Dermis microvascular lymphatic vessel endothelial cell (primary cell): ENCODE measurements at regions not wholly inside any gene's neighbourhood (a gene's known extent, or its start where the extent isn't known, plus 50 kb on each side); places are given as distances from the start of the nearest gene placed in this dataset.
"Not testable (repeated sequence)": the region's sequence is repeated elsewhere in the genome, so short reads cannot be mapped to it uniquely, and the experiment has no call there.

Experiments
- DNase-seq, 2 donors: peaks; one replicate each; pipeline versions ENCODE4 v3.0.0 to v3.0.0-alpha.2; 2010; ENCODE audit warnings: low read depth in 2 of 2

DNA sequence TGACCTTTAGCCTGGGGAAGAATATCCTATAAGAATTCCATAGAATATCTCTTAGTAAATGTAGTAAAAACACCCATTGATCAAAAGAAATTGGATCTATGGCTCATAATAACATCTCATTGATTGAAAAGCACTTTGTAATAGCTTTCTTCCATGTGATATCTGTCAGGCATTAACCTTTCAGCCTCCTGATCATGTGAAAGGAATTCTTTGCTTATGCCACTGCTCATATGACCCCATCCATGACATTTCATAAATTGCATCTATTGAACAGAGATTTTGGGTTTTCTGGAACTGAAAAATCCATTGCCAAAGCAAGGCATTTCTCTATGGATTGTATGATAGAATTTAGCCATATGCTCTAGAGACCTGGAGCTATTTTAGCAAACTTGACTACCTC lies 519.3 kb upstream of the PFKP start:
- DNase-seq: no peak

DNA sequence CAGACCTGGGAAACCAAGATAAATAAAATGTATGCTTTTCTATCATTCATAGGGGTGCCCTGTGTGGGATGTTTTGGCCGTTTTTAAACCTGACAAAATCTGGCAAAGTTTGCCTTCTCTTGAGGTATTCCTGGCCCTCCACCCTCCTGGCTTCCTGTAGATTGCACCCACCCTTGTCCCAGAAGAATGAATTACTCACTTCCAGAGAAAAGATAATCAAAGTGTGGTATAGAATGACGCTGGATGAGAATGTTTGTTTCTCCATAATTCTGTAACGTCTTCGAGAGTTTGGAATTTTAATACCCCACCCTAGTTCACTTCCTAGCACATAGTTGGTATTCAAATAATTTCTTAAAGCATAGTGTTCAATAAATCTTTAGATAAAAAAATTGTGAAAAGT lies 519.7 kb upstream of the PFKP start:
- DNase-seq: no peak

DNA sequence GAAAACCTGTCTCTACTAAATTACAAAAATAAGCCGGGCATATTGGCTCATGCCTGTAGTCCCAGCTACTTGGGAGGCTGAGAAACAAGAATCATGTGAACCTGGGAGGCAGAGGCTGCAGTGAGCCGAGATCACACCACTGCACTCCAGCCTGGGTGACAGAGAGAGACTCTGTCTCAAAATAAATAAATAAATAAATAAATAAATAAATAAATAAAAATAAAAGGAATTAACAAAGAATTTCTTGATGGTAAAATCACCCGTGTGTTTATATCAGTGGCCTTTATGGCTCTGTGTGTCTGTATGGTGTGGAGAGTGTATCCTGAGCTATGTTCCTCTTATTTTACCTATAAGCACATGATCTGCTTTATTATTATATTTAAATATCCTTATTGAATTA lies 520.5 kb upstream of the PFKP start:
- DNase-seq: not testable (repeated sequence)

DNA sequence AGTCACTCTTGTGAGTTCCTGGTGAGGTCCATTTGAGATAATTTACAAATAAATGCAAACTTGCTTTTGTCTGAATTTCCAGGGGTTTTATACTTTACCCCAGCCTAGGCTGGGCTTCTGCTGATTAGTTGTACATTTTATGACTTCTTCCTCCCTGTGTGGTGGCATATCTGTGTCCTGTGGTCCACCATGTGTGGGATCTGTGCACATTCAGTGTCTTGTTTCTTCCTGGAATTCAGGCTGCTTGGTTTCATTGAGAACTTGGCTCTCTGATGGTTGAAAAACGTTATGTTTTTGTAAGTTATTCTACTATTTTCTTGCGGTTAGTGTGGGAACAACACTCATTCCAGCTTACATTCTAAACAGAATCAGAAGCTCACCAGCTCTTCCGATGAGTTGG lies 523.4 kb upstream of the PFKP start:
- no peak for DNase-seq

DNA sequence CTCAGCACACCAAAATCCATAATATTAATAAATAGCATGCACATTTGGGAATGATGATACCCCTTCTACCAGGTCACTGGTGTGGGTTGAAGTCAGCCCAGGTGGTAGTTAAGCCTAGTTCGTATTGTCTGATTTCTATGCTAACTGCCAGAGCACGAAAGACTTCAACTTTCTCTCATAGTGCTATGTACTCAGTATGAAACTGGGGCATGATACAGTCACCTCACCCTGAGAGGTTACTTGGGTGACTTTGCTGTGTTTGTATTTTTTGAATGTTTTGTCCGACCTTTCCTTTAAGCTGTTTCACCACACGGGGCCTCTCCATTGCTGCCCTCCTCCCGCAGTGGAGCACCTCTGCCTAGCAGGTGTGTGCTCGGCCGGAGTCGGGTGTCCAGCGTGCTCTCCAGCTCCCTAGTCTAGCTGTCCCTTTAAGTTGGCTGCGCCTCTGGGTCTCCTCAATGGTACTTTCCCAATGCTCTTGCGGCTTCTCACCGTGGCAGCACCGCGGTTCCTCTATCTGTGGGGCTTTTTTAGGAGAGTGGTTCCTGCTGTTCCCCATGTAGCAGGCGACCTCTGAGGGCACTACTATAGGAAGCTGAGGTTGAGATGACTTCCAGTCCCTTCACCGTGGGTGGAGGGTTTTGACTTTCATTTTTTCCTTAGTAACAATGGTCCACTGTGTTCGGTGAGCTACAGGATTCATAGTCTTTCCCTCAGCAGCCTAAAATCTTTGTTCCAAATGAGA lies 524.0 kb upstream of the PFKP start:
- no peak for DNase-seq

DNA sequence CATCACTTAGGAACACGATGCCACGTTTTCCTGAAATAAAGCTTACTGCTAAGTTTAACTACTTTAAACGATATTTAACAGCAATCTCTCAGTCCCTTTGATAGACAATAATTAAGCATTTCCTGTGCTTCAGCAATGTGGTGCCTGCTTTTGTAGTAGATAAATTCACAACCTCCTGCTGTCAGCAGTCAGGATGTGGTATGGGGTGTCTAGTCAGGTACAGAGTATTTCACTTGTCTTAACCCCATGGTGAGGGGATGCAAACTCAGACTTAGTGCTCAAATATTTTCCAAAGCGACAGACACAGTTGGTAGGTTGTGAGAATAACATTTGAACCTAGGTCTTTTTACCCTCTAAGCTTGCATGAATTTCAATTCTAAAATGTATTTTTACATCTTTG lies 526.2 kb upstream of the PFKP start:
- no peak for DNase-seq

DNA sequence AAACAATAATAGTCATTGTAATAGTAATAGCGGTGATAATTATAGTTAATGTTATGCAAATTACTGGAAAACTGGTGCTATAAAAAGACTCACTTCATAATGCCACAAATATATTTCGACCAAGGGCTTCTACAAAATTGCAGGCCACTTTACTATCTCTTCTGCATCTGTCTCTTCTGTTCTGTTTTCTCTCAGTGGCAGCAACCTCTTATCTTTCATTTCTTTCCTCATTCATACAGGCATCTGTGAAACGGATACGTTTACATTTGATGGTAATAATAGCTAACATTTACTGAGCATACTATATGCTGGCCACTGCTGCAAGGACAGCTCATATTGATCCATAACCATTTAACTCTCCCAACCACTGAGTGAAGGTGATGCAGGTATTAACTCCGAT lies 537.4 kb upstream of the PFKP start:
- DNase-seq: no peak

DNA sequence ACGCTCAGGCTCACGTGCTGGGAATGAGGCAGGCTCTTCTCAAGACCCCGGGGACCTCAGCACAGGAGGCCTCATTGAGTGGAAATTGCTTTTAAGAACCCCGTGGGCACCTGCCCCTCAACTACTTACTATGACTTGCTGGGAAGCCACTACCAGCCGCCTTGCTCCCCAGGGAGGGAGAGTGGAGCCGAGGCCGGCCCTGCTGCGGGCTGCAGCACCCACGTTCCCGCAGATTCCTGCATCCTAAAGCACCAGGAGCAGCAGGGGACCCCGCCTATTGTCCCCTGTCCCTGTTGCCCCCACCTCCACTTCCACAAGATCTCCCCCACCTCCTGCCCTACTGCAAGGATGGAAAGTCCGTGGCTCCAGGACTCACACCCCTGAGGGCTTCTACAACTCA lies 541.6 kb upstream of the PFKP start:
- DNase-seq: no peak

DNA sequence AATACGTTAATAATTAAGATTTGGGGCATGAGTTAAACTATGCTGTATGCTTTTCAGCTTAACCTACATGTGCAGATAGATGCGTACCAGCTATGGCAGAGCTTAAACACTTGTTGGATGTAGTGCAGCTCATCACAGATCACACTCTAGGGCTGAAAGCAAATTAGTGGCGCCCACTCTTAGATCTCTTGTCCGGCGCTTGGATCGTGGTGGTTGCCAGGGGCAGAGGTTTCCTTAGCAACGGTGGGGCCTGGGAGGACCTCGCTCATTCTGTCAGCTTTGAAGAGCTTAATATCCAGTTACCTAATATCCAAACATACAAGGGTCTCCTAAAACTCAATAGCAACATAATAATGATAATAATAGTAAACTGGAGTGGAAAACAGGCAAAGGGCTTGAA lies 548.2 kb upstream of the PFKP start:
- DNase-seq: no peak

DNA sequence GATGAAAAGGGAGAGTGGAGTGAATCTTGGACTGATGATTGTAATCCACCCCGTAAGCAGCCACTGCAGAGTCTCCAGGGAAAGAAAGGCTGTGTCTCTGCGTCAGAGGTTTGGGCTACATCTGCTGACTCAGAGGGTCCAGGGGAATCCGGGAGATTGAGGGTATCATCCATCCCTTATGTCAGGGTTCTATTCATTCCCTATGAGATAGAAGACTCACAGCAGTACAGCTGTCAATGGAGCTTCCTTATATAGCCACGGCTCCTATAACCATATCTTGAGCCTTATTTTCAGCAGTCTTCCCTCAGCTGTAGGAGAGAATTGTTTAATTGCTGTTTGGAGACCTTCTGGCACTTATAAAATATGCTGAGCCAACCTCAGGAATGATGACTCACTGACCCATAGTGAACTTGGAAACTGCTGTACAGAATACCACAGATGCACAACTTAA lies 558.2 kb upstream of the PFKP start:
- DNase-seq: no peak

DNA sequence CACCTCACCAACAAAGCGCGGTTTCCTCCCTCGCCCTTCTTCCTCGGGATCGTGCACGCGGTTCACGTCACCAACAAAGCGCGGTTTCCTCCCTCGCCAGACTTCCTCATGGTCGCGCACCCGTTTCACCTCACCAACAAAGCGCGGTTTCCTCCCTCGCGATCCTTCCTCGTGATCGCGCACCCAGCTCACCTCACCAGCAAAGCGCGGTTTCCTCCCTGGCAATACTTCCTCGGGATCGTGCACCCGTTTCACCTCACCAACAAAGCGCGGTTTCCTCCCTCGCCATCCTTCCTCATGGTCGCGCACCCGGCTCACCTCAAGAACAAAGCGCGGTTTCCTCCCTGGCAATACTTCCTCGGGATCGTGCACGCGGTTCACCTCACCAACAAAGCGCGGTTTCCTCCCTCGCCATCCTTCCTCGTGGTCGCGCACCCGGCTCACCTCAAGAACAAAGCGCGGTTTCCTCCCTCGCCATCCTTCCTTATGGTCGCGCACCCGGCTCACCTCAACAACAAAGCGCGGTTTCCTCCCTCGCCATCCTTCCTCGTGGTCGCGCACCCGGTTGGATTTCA lies 565.9 kb upstream of the PFKP start:
- DNase-seq: not testable (repeated sequence)

DNA sequence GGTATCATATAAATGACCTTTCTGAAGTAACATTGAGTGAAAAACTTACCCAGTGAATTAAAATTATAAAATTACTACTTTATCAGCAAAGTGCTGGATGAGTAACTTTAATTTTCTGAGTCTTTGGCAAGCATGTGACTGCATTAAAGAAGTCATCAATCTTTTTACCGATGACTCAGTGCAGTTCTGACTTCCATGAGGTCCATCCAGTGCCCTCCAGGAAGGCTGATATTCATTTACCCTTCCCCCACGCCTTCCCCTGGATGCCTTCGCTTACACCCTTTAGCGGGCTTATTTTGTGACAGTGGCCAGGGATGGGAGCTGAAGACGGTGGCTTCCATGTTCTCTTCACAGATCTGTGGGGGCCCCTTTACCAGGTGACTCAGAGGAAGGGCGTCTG lies 572.9 kb upstream of the PFKP start:
- DNase-seq: no peak

DNA sequence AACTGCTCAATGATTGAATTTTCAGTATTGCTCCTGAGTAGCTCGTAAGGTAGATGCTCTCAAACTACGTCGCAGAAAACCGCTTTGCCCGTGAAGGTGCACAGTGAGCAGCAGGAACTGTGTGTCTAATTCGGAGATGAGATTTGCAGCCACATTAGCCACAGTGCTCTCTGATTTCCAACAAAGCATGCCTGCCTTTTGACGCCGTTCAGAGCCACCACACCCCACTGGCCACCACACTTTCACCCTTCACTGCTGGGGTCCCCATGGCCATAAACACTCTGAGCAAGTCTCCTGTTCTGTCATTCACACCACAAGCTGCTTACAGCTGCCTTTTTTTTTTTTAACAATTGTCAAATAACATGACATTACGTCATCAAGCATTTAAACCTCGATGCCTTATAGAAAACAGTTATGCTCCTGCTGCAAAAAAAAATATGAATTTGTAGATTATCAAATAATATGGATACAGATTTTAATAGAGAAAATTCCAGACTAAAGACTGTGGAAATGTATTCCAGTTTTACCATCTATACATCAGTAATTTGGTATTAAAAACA lies 578.8 kb upstream of the PFKP start:
- DNase-seq: no peak

DNA sequence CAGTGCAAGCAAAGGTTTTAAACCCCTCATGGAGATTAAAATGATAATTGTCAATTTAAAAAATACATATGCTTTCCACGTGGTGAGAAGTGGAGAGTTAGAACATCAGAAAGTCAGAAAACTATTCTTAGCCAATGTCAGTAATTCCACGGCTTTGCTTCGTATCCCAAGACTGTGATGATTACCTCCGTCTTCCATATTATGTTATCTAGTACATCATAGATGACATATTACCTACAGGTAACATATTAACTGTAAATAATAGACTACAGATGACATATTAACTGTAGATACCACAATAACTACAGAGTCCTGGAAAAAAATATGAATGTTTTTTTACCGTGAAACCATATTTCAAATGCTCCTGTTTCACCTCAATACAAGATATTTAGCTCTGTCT lies 579.4 kb upstream of the PFKP start:
- no peak for DNase-seq

DNA sequence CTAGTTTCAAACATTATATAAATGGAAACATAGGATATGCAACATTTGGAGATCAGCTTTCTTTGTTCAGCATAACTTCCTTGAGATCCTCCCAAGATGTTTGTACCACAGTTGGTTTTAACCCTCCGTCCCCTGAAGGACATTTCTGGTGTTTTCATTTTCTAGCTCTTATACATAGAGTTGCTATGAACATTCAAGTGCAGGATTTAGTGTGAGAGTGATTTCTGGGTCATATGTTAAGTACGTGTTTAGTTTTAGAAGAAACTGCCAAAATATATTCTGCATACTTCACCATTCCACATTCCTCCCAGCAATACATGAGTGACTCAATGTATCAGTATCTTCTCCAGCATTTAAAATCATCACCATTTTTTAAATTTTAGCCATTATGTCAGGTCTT lies 588.7 kb upstream of the PFKP start:
- DNase-seq: no peak

DNA sequence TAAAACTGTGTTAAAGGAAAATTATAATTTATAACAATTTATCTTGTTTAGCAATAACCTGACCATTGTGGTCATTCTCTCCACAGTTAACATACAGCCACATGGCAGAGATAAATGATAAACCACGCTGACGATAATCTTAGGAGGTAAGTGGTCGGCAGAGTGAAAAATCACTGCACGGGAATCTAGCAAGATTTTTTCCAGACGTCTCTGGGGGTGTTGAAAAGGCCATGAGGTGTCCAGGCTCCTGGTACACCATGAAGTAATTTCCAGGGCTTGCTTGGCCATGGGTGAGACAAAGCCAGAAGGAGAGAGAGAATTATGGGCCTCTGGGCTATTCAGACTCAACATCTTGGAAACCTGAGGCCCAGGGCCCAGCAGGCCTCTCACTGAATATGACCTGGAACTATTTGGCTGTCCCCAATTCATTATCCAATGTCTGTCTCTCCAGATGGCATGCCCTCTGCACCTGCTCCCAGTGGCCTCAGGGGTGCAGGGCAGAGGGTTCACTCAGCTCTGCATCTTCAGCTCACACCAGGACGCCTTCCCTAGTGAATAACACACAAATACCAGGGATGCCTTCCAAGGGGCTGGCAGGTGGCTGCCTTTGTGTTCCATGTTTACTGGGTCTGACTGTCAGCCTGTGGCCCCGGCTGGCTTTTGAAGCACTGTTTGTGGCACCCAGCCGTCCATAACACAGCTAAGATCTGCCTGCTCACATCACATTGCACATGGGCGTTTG lies 590.4 kb upstream of the PFKP start:
- no peak for DNase-seq

DNA sequence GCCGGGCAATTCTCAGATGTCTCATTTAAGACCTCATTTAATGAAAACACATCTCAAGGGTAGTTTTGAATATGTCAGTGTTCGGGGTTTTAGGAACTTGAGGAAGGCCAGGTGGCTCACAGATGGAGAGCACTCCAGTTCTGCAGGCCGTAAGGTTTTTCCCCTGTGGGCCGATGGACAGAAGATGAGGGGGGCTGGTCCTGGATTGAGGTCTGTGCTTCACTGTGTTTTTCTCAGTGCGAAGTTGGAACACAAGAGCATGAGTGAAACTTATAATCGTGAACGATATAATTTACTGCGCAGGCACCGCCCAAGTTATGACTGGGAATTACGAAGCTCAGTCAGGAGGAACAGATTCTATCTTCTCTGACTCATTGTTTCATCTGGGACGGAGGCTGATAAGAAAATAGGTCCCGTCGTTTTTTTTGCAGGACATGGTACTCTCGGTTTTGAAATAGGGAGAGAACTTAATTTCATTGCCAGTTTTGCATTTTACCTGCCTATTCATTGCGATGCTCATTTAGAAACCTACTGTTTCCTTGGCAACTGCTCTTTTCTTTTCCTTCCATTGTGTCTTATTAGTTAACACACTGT lies 591.0 kb upstream of the PFKP start:
- no peak for DNase-seq

DNA sequence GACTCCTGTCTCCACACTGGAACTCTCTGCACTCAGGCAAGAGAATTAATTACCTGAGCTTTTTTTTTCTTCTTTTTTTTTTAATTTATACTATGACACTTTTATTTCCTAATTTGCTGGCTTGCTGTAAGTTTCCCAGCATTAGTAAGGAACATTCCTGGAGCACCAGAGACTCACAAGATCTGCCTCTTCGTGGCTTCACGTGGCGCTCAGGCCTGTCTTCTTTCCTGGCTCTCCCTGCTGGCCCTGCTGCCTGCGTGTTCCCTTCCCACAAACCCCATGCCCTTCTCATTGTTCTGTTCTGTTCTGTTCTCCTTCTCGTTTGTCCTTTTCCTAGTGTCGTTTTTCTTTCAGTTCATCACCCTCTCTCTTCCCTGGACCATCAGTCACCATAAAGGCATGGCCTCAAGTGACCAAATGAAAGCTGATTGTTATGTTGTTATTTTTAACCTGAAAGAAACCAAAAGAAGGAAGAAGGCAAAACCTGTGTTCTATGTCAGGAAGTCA lies 591.6 kb upstream of the PFKP start:
- DNase-seq: no peak

DNA sequence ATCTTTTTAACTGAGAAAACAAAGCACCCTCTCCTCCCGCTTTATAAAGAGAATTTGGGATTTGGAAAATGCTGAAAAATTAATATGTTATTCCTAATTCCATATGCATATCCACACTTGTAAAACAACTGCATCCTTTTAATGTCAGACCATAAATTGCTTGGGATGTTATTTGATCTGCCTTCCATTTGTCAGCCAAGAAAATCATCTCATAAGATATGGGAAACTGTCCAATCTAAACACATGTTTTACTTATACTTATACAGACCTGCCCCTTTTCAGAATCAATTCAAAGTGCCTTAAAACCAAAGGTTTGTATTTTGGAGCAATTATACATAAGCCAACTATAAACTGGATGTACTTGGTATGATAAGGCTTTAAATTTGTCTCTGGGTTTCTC lies 595.5 kb upstream of the PFKP start:
- no peak for DNase-seq

DNA sequence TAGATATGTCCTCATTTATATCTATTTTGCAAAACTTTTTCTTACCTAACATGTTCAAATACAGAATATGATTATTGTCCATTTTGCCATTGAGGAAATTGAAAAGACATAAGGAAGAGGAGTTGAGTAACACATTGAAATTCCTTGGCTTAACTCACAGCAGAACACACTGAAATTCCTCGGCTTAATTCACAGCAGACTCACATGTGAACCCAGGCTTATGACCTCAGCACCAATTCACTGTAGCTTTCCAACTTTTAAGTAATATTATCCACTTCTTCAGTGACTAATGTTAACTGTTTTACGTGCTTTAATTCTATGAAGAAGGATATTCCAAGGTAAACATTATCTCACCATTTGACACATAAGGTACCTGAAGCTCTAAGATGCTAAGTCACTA lies 597.5 kb upstream of the PFKP start:
- no peak for DNase-seq

DNA sequence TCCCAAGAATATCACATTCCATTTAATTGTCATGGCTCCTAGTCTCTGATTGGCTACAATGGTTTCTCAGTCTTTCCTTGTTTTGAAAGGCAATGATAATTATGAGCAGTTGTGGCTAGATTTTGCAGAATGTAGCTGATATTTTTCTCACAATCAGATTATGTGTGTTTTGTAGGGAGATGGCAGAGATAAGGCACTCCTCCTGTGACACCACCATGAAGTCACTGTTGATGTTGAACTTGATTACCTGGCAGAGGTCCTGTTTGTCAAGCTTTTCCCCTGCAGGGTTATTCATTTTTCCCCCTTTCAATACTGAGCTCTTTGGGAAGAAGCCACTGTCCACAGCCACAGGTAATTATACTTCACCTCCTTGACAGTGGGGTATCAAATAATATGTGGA lies 602.9 kb upstream of the PFKP start:
- DNase-seq: no peak

DNA sequence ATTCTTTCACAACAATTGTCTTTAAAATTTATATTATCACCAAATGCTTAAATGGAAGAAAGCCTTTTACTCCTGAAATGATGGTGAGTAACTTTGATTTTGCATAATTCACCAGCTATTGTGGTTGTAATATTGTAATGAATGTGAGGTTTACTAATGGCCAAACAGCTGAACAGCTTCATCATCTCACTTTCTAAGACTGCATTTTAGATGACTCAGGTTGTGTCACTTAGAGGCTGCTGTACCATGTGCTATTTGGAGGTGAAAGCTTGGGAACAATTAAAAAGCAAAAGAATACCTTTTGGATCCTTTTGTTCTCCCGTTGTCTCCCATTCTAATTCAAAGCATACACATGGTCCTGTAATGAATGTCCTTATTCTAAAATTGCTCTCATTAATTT lies 604.0 kb upstream of the PFKP start:
- no peak for DNase-seq
